HepG2 (cell line): ENCODE measurements at regions not wholly inside any gene's neighbourhood (a gene's known extent, or its start where the extent isn't known, plus 50 kb on each side); places are given as distances from the start of the nearest gene placed in this dataset.

Source experiments
- ATAC-seq: fragments of 200-7000 bp; cut with Tn5 transposase; 3 replicates; pipeline ENCODE4 v1.9.1; 2020; ENCODE audit warnings: mild to moderate bottlenecking, moderate library complexity
- BruUV-seq: library from RNA; stranded (reverse); fragments of 400-500 nt; replicated peaks from 2 replicates; lab custom pipeline; 2021; lab: Mats Ljungman, UMichigan
- CTCF ChIA-PET: fragments of 300-600 bp; formaldehyde crosslinking; extraction: SDS; loops from one replicate; lab custom pipeline; 2021; ENCODE audit warnings: low total read pairs, inconsistent platforms, low intra/inter-chr PET ratio; lab: Yijun Ruan, JAX
- POLR2A ChIA-PET: fragments of 350-600 bp; sonication (Branson Sonifier 250); formaldehyde crosslinking; loops from one replicate; lab custom pipeline; 2020; ENCODE audit warnings: antibody characterized with exemption, inconsistent platforms; lab: Yijun Ruan, JAX
- DNase-seq: peaks from one replicate; pipeline ENCODE4 v3.0.0-alpha.2; 2015; ENCODE audit warnings: low spot score
- FAIRE-seq: peaks from 3 replicates; lab custom pipeline; 2011; peaks lifted over from hg19 to GRCh38; lab: Jason Lieb, UNC
- H2AFZ ChIP-seq: one replicate; pipeline ENCODE4 v1.6.1; 2011; ENCODE audit warnings: low read length, inconsistent platforms
- H3K27ac ChIP-seq: fragments of 300-600 bp; 3 replicates; pipeline ENCODE4 v1.8.0; 2011; ENCODE audit warnings: mixed run types, mild to moderate bottlenecking, mixed read lengths, low read length, inconsistent platforms; ENCODE audit not compliant: insufficient read depth; ENCODE audit errors: extremely low read length
- H3K27me3 ChIP-seq, 2 experiments: fragments of 200-600 bp in 1 of 2; 2 replicates in 1 of 2; 3 replicates in 1 of 2; pipeline versions ENCODE4 v1.6.0 to v1.8.0; 2011; ENCODE audit warnings: low read length in 2 of 2, mild to moderate bottlenecking in 2 of 2, moderate library complexity in 2 of 2, inconsistent platforms in 1 of 2; ENCODE audit not compliant: insufficient read depth in 2 of 2, control insufficient read depth in 1 of 2
- H3K36me3 ChIP-seq, 2 experiments: fragments of 200-600 bp in 1 of 2; replicated peaks in 1 of 2; 2 replicates in 1 of 2; 3 replicates in 1 of 2; pipeline versions ENCODE4 v1.5.1 to v1.8.0; 2011; ENCODE audit warnings: low read length in 2 of 2, inconsistent platforms in 1 of 2; ENCODE audit not compliant: insufficient read depth in 2 of 2, control insufficient read depth in 1 of 2
- H3K4me1 ChIP-seq: 2 replicates; pipeline ENCODE4 v1.5.1; 2012; ENCODE audit warnings: low read length, inconsistent platforms; ENCODE audit not compliant: insufficient read depth
- H3K4me2 ChIP-seq: 2 replicates; pipeline ENCODE4 v1.6.0; 2011; ENCODE audit warnings: low read depth, low read length, inconsistent platforms
- H3K4me3 ChIP-seq, 3 experiments: fragments of 200-600 bp in 1 of 3; sonication (generic), shearing (Covaris generic) in 1 of 3; replicated peaks in 1 of 3; 2 replicates each; pipeline ENCODE4 v1.5.1; 2011 to 2016; ENCODE audit warnings: low read length in 3 of 3, inconsistent platforms in 2 of 3, low read depth in 2 of 3, mild to moderate bottlenecking in 2 of 3, control low read depth in 1 of 3, mixed read lengths in 1 of 3; ENCODE audit not compliant: insufficient read depth in 1 of 3
- H3K79me2 ChIP-seq: one replicate; pipeline ENCODE4 v1.6.1; 2011; ENCODE audit warnings: low read length, inconsistent platforms; ENCODE audit not compliant: insufficient read depth
- H3K9ac ChIP-seq: 2 replicates; pipeline ENCODE4 v1.6.0; 2011; ENCODE audit warnings: mild to moderate bottlenecking, low read depth, low read length, inconsistent platforms; ENCODE audit not compliant: insufficient read depth
- H3K9me3 ChIP-seq: 2 replicates; pipeline ENCODE4 v1.5.1; 2012; ENCODE audit warnings: mild to moderate bottlenecking, low read length
- H4K20me1 ChIP-seq: 2 replicates; pipeline ENCODE4 v1.6.0; 2011; ENCODE audit warnings: inconsistent platforms, mild to moderate bottlenecking, low read length, moderate library complexity; ENCODE audit not compliant: insufficient read depth
- FOXM1 ChIP-seq: sonication (generic); formaldehyde crosslinking; IDR thresholded peaks from 2 replicates; pipeline ENCODE4 v1.5.0; 2020; ENCODE audit warnings: missing genetic modification reagents
- GLMP ChIP-seq: sonication (generic); formaldehyde crosslinking; IDR thresholded peaks from 2 replicates; pipeline ENCODE4 v1.9.0; 2021; ENCODE audit warnings: missing genetic modification reagents, mild to moderate bottlenecking, borderline replicate concordance
- HNRNPK ChIP-seq: fragments of 200-400 bp; formaldehyde crosslinking; IDR thresholded peaks from 2 replicates; pipeline ENCODE4 v1.6.1; 2018; ENCODE audit warnings: low read length, low read depth, moderate library complexity, mild to moderate bottlenecking; ENCODE audit not compliant: poor library complexity, severe bottlenecking
- IRF9 ChIP-seq: sonication (generic); formaldehyde crosslinking; IDR thresholded peaks from 2 replicates; pipeline ENCODE4 v1.8.0; 2022; ENCODE audit warnings: missing genetic modification reagents, mild to moderate bottlenecking, borderline replicate concordance
- KLF6 ChIP-seq: IDR thresholded peaks from 2 replicates; pipeline ENCODE4 v1.8.0; 2016; ENCODE audit warnings: missing biosample characterization, missing genetic modification reagents
- PAX8 ChIP-seq: sonication (generic); formaldehyde crosslinking; IDR thresholded peaks from 2 replicates; pipeline ENCODE4 v1.8.0; 2022; ENCODE audit warnings: mild to moderate bottlenecking, missing genetic modification reagents, borderline replicate concordance
- TRAFD1 ChIP-seq: sonication (generic); formaldehyde crosslinking; IDR thresholded peaks from 2 replicates; pipeline ENCODE4 v1.5.1; 2020; ENCODE audit warnings: missing genetic modification reagents, mild to moderate bottlenecking, borderline replicate concordance
- ZMAT3 ChIP-seq: sonication (generic); formaldehyde crosslinking; conservative IDR thresholded peaks from 2 replicates; pipeline ENCODE4 v1.7.0; 2021; ENCODE audit warnings: missing genetic modification reagents
- ZNF264 ChIP-seq: sonication (generic); formaldehyde crosslinking; IDR thresholded peaks from 2 replicates; pipeline ENCODE4 v1.4.0; 2020; ENCODE audit warnings: missing genetic modification reagents
- ZNF547 ChIP-seq: sonication (generic); formaldehyde crosslinking; IDR thresholded peaks from 2 replicates; pipeline ENCODE4 v1.5.1; 2020; ENCODE audit warnings: mild to moderate bottlenecking, missing genetic modification reagents
- ZNF574 ChIP-seq: sonication (generic); formaldehyde crosslinking; IDR thresholded peaks from 2 replicates; pipeline ENCODE4 v1.4.0; 2020; ENCODE audit warnings: missing genetic modification reagents
- ZNF770 ChIP-seq: sonication (generic); formaldehyde crosslinking; IDR thresholded peaks from 2 replicates; pipeline ENCODE4 v1.5.0; 2020; ENCODE audit warnings: mild to moderate bottlenecking, missing genetic modification reagents
- WGBS: methylation state at CpG from one replicate; pipeline ENCODE4 v1.1.6; 2017; ENCODE audit warnings: low lambda C conversion rate; 5-methylcytosine and 5-hydroxymethylcytosine counted together
- in situ Hi-C: cut with HindIII; loops from 2 replicates; pipeline ENCODE4 v1.10.0; 2017; ENCODE audit warnings: low pct_unique_long_range_greater_than_20kb; ENCODE audit not compliant: extremely low pct_ligation_motif_present
- intact Hi-C: fragments of 100-400 bp; cut with micrococcal nuclease; formaldehyde crosslinking; loops from one replicate; pipeline ENCODE4 v1.10.0; 2022; ENCODE audit not compliant: unreplicated experiment

- TF ChIP-seq GLMP = no peak
Observed at GRCh38 chr7:52077571-52077970, 761.0 kb upstream of the COBL start (continued).

GRCh38 chr7:52074912-52075311, 758.3 kb upstream of the COBL start:
- Histone ChIP-seq H3K4me2 (no peak overlapping the region), H4K20me1 (no peaks in the 10 kb centered on the region), H3K27ac (no peak overlapping the region), H3K4me1 (no peaks in the 10 kb centered on the region), H3K79me2 (no peaks in the 10 kb centered on the region), H3K36me3 (no peaks in the 10 kb centered on the region), H2AFZ (no peak overlapping the region), H3K4me3 (no peak overlapping the region), H3K9ac (no peak overlapping the region), H3K27me3 (no peaks in the 10 kb centered on the region), H3K9me3 (no peaks in the 10 kb centered on the region)
- in situ Hi-C loops (no loop called here), intact Hi-C loops (no loop called here)
- 6% methylated on average over 4 of the region's 4 CpGs for WGBS
- no TSS peak for BruUV-seq
- no peak for ATAC-seq
- ChIA-PET POLR2A (no interaction called here), CTCF (no interaction called here)
- no peak for DNase-seq
- no peak for FAIRE-seq
- TF ChIP-seq ZNF574 (CRISPR knock-in tag) (no peak), ZMAT3 (no peak), IRF9 (CRISPR knock-in tag) (no peak), KLF6 (CRISPR knock-in tag) (no peak), FOXM1 (CRISPR knock-in tag) (no peak), ZNF264 (CRISPR knock-in tag) (no peak), TRAFD1 (no peak), HNRNPK (no peak), PAX8 (CRISPR knock-in tag) (no peak), ZNF770 (CRISPR knock-in tag) (no peak), ZNF547 (no peak)
